GM06990 (cell line): ENCODE measurements at regions not wholly inside any gene's neighbourhood (a gene's known extent, or its start where the extent isn't known, plus 50 kb on each side); places are given as distances from the start of the nearest gene placed in this dataset.

Experiments
- DNase-seq: peaks from one replicate; pipeline ENCODE4 v3.0.0-alpha.2; 2011; ENCODE audit not compliant: insufficient read length; ENCODE audit errors: extremely low read depth
- H3K27me3 ChIP-seq: replicated peaks from 2 replicates; pipeline ENCODE4 v1.6.0; 2011; ENCODE audit warnings: low read length; ENCODE audit not compliant: control insufficient read depth, insufficient read depth
- H3K36me3 ChIP-seq: 2 replicates; pipeline ENCODE4 v1.5.1; 2011; ENCODE audit warnings: low read length; ENCODE audit not compliant: control insufficient read depth, insufficient read depth
- H3K4me3 ChIP-seq: replicated peaks from 2 replicates; pipeline ENCODE4 v1.5.1; 2011; ENCODE audit warnings: low read depth, mild to moderate bottlenecking, control low read depth, low read length
- CTCF ChIP-seq: IDR thresholded peaks from 2 replicates; pipeline ENCODE4 v1.5.1; 2011; ENCODE audit warnings: low read length, control low read depth, mild to moderate bottlenecking, inconsistent platforms; ENCODE audit not compliant: insufficient read depth, poor library complexity, severe bottlenecking

- peak; percentile 24 for TF ChIP-seq CTCF
- Histone ChIP-seq H3K36me3 (no peaks in the 10 kb centered on the region), H3K27me3 (no peaks in the 10 kb centered on the region), H3K4me3 (no peak overlapping the region)
- no peak for DNase-seq
Measured at GRCh38 chr12:19778797-19779196, 339.5 kb downstream of the AEBP2 start.

- DNase-seq: no peak
- Histone ChIP-seq H3K27me3 (no peaks in the 10 kb centered on the region), H3K36me3 (no peaks in the 10 kb centered on the region), H3K4me3 (no peak overlapping the region)
- TF ChIP-seq CTCF: no peak
Measured at GRCh38 chr12:19779395-19780056, 340.2 kb downstream of the AEBP2 start.

GRCh38 chr12:19780460-19780859 lies 341.2 kb downstream of the AEBP2 start:
- H3K4me3 ChIP-seq: no peak overlapping the region
- DNase-seq: no peak
- H3K36me3 ChIP-seq: no peaks in the 10 kb centered on the region
- H3K27me3 ChIP-seq: no peaks in the 10 kb centered on the region
- no peak for TF ChIP-seq CTCF

- Histone ChIP-seq H3K36me3 (no peaks in the 10 kb centered on the region), H3K4me3 (no peak overlapping the region), H3K27me3 (no peaks in the 10 kb centered on the region)
- DNase-seq: no peak
- TF ChIP-seq CTCF: no peak
Measured at GRCh38 chr12:19783547-19784444, 344.5 kb downstream of the AEBP2 start.

- Histone ChIP-seq H3K4me3 (no peak overlapping the region), H3K27me3 (no peaks in the 10 kb centered on the region), H3K36me3 (no peaks in the 10 kb centered on the region)
- no peak for TF ChIP-seq CTCF
- DNase-seq: no peak
Measured at GRCh38 chr12:19792028-19792427, 352.7 kb downstream of the AEBP2 start.
